HEK293 (cell line): ENCODE measurements at regions not wholly inside any gene's neighbourhood (a gene's known extent, or its start where the extent isn't known, plus 50 kb on each side); places are given as distances from the start of the nearest gene placed in this dataset.
"Not testable (repeated sequence)": the region's sequence is repeated elsewhere in the genome, so short reads cannot be mapped to it uniquely, and the experiment has no call there.

Experiments
- CTCF ChIA-PET: fragments of 350-600 bp; formaldehyde crosslinking; extraction: SDS; loops from one replicate; lab custom pipeline; 2021; ENCODE audit warnings: antibody characterized with exemption; lab: Yijun Ruan, JAX
- POLR2A ChIA-PET: fragments of 300-600 bp; formaldehyde crosslinking; extraction: SDS; loops from one replicate; lab custom pipeline; 2020; ENCODE audit warnings: antibody characterized with exemption, inconsistent platforms; lab: Yijun Ruan, JAX
- H3K27ac ChIP-seq: fragments of 200-500 bp; sonication (Bioruptor generic); 2 replicates; pipeline ENCODE4 v1.5.1; 2014; ENCODE audit warnings: low read depth, low read length, control low read depth, inconsistent platforms; ENCODE audit errors: extremely low read depth
- H3K36me3 ChIP-seq, 2 experiments: fragments of 200-500 bp in 1 of 2; sonication (Bioruptor generic) in 1 of 2; 1 replicate in 1 of 2; 2 replicates in 1 of 2; pipeline ENCODE4 v1.5.1; 2014 to 2017; ENCODE audit warnings: inconsistent platforms in 2 of 2, low read length in 2 of 2; ENCODE audit not compliant: control insufficient read depth in 2 of 2, insufficient read depth in 1 of 2
- H3K4me1 ChIP-seq: fragments of 200-500 bp; sonication (Bioruptor generic); 2 replicates; pipeline ENCODE4 v1.5.1; 2014; ENCODE audit warnings: mild to moderate bottlenecking, low read length, inconsistent platforms; ENCODE audit not compliant: control insufficient read depth, insufficient read depth
- H3K4me3 ChIP-seq: 2 replicates; pipeline ENCODE4 v1.5.1; 2011; ENCODE audit warnings: low read depth, mild to moderate bottlenecking, control low read depth, low read length, moderate library complexity
- H3K9me3 ChIP-seq: fragments of 200-500 bp; sonication (Bioruptor generic); 2 replicates; pipeline ENCODE4 v1.5.1; 2014; ENCODE audit warnings: low read depth, low read length, inconsistent platforms; ENCODE audit not compliant: control insufficient read depth, insufficient read depth
- BCL11A ChIP-seq: fragments of 450-650 bp; formaldehyde crosslinking; IDR thresholded peaks from 2 replicates; pipeline ENCODE4 v1.5.1; 2016; ENCODE audit warnings: low read depth, missing biosample characterization, missing genetic modification characterization
- KLF1 ChIP-seq: fragments of 450-650 bp; formaldehyde crosslinking; IDR thresholded peaks from 2 replicates; pipeline ENCODE4 v1.5.1; 2016; ENCODE audit warnings: missing biosample characterization, missing genetic modification characterization
- KLF10 ChIP-seq: fragments of 450-650 bp; IDR thresholded peaks from 2 replicates; pipeline ENCODE4 v1.5.1; 2018; ENCODE audit warnings: missing biosample characterization, mild to moderate bottlenecking, missing genetic modification characterization
- KLF7 ChIP-seq: fragments of 450-650 bp; formaldehyde crosslinking; IDR thresholded peaks from 2 replicates; pipeline ENCODE4 v1.5.1; 2016; ENCODE audit warnings: missing biosample characterization, missing genetic modification characterization, borderline replicate concordance
- MYNN ChIP-seq: fragments of 450-650 bp; formaldehyde crosslinking; IDR thresholded peaks from 2 replicates; pipeline ENCODE4 v1.5.1; 2016; ENCODE audit warnings: missing biosample characterization, missing genetic modification characterization, borderline replicate concordance
- SCRT1 ChIP-seq: fragments of 450-650 bp; formaldehyde crosslinking; IDR thresholded peaks from 2 replicates; pipeline ENCODE4 v1.5.1; 2016; ENCODE audit warnings: missing biosample characterization, missing genetic modification characterization, borderline replicate concordance
- ZBTB26 ChIP-seq: fragments of 450-650 bp; formaldehyde crosslinking; optimal IDR thresholded peaks from 2 replicates; pipeline ENCODE3; 2016; ENCODE audit warnings: missing biosample characterization, mild to moderate bottlenecking, missing genetic modification characterization
- ZBTB7A ChIP-seq: fragments of 450-650 bp; formaldehyde crosslinking; IDR thresholded peaks from 2 replicates; pipeline ENCODE4 v1.5.1; 2016; ENCODE audit warnings: low read depth, missing biosample characterization, missing genetic modification characterization
- ZFP41 ChIP-seq: fragments of 450-650 bp; formaldehyde crosslinking; IDR thresholded peaks from 2 replicates; pipeline ENCODE4 v1.5.1; 2016; ENCODE audit warnings: missing biosample characterization, missing genetic modification characterization, borderline replicate concordance
- ZNF132 ChIP-seq: fragments of 450-650 bp; formaldehyde crosslinking; IDR thresholded peaks from 2 replicates; pipeline ENCODE4 v1.5.1; 2017; ENCODE audit warnings: missing biosample characterization, missing genetic modification characterization, borderline replicate concordance
- ZNF146 ChIP-seq: fragments of 450-650 bp; formaldehyde crosslinking; IDR thresholded peaks from 2 replicates; pipeline ENCODE4 v1.5.1; 2016; ENCODE audit warnings: missing biosample characterization, missing genetic modification characterization
- ZNF23 ChIP-seq: fragments of 450-650 bp; formaldehyde crosslinking; IDR thresholded peaks from 2 replicates; pipeline ENCODE4 v1.5.1; 2016; ENCODE audit warnings: missing biosample characterization, missing genetic modification characterization, borderline replicate concordance
- ZNF239 ChIP-seq: fragments of 450-650 bp; formaldehyde crosslinking; IDR thresholded peaks from 2 replicates; pipeline ENCODE4 v1.5.1; 2016; ENCODE audit warnings: missing biosample characterization, missing genetic modification characterization
- ZNF266 ChIP-seq: fragments of 450-650 bp; formaldehyde crosslinking; IDR thresholded peaks from 2 replicates; pipeline ENCODE4 v1.5.1; 2016; ENCODE audit warnings: missing biosample characterization, missing genetic modification characterization, low read depth
- ZNF404 ChIP-seq: fragments of 450-650 bp; formaldehyde crosslinking; IDR thresholded peaks from 2 replicates; pipeline ENCODE4 v1.5.1; 2017; ENCODE audit warnings: missing biosample characterization, missing genetic modification characterization
- ZNF449 ChIP-seq: fragments of 450-650 bp; formaldehyde crosslinking; IDR thresholded peaks from 2 replicates; pipeline ENCODE4 v1.5.1; 2017; ENCODE audit warnings: missing biosample characterization, mild to moderate bottlenecking, missing genetic modification characterization, moderate library complexity
- ZNF785 ChIP-seq: fragments of 450-650 bp; formaldehyde crosslinking; IDR thresholded peaks from 2 replicates; pipeline ENCODE4 v1.5.1; 2016; ENCODE audit warnings: missing biosample characterization, missing genetic modification characterization
- ZNF791 ChIP-seq: fragments of 450-650 bp; formaldehyde crosslinking; IDR thresholded peaks from 2 replicates; pipeline ENCODE4 v1.5.1; 2016; ENCODE audit warnings: missing biosample characterization, missing genetic modification characterization
- TF ChIP-seq, protein P1 (sequence below): fragments of 450-650 bp; formaldehyde crosslinking; IDR thresholded peaks from 2 replicates; pipeline ENCODE4 v1.5.1; 2016; ENCODE audit warnings: missing biosample characterization, missing genetic modification characterization, low read depth
- TF ChIP-seq, protein P2 (sequence below): fragments of 450-650 bp; formaldehyde crosslinking; IDR thresholded peaks from 2 replicates; pipeline ENCODE4 v1.5.1; 2017; ENCODE audit warnings: missing biosample characterization, missing genetic modification characterization
- TF ChIP-seq, protein P3 (sequence below): fragments of 450-650 bp; formaldehyde crosslinking; IDR thresholded peaks from 2 replicates; pipeline ENCODE4 v1.5.1; 2016; ENCODE audit warnings: missing biosample characterization, missing genetic modification characterization

DNA sequence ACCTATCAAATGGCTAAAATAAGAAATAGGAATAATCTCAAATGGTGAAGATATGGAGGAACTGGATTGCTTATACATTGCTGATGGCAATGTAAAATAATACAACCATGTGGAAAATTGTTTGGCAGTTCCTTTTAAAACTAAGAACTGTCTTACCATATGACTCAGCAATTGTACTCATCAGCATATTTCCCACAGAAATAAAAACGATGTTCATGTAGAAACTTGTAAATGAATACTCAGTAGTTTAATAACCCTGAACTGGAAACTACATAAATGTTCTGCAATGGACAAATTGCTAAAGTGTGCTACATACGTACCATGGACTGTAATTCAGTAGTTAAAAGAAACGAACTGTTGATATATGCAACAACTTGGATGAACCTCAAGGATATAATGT is 253.9 kb upstream of the RBMS3 start:
- Histone ChIP-seq H3K4me1 (no peaks in the 10 kb centered on the region), H3K9me3 (no peaks in the 10 kb centered on the region), H3K4me3 (no peak overlapping the region)
- CTCF ChIA-PET = no interaction called here
- no peak for TF ChIP-seq ZNF404
- no peak for TF ChIP-seq ZNF785 (tag by site-specific recombination)
- no peak for TF ChIP-seq ZNF266 (tag by site-specific recombination)
- no peak for TF ChIP-seq SCRT1 (tag by site-specific recombination)
- TF ChIP-seq KLF7 (tag by site-specific recombination) = no peak
- no peak for TF ChIP-seq KLF10
- no peak for TF ChIP-seq ZNF132 (tag by site-specific recombination)
- TF ChIP-seq MYNN = no peak
- TF ChIP-seq, protein P1, sequence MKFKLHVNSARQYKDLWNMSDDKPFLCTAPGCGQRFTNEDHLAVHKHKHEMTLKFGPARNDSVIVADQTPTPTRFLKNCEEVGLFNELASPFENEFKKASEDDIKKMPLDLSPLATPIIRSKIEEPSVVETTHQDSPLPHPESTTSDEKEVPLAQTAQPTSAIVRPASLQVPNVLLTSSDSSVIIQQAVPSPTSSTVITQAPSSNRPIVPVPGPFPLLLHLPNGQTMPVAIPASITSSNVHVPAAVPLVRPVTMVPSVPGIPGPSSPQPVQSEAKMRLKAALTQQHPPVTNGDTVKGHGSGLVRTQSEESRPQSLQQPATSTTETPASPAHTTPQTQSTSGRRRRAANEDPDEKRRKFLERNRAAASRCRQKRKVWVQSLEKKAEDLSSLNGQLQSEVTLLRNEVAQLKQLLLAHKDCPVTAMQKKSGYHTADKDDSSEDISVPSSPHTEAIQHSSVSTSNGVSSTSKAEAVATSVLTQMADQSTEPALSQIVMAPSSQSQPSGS (tag by site-specific recombination) = no peak
- no peak for TF ChIP-seq ZBTB7A (tag by site-specific recombination)
- TF ChIP-seq ZBTB26 (tag by site-specific recombination) = no peak
- no peak for TF ChIP-seq ZNF23 (tag by site-specific recombination)
- TF ChIP-seq ZNF239 (tag by site-specific recombination) = no peak
- TF ChIP-seq, all 188 proteins: peak for 0
- H3K27ac ChIP-seq = no peak overlapping the region
- POLR2A ChIA-PET = no interaction called here
- no peaks in the 10 kb centered on the region for H3K36me3 ChIP-seq

- H3K9me3 ChIP-seq, H3K27ac ChIP-seq, POLR2A ChIA-PET, H3K36me3 ChIP-seq, H3K4me3 ChIP-seq, CTCF ChIA-PET, H3K4me1 ChIP-seq: not testable (repeated sequence)
Measured at GRCh38 chr3:29031175-29031574, 249.7 kb upstream of the RBMS3 start.

DNA sequence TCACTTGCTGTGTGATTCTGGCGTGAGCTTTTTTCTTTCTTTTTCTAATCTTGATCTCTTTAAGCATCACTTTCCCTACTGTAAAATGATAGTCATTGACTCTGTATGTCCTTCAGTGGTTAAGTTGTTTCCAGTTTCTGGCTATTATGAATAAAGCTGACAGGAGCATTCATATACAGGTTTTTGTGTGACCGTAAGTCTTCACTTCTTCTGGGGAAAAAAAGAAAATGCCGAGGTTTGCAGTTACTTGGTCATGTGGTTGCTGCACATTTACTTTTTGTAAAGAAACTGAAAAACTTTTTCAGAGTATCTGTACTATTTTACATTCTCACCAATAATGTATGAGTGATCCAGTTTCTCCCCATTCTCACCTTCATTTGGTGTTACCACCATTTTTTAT is 247.4 kb upstream of the RBMS3 start:
- Histone ChIP-seq H3K27ac (no peak overlapping the region), H3K36me3 (no peaks in the 10 kb centered on the region), H3K4me1 (no peaks in the 10 kb centered on the region), H3K9me3 (no peaks in the 10 kb centered on the region), H3K4me3 (no peak overlapping the region)
- ChIA-PET POLR2A (no interaction called here), CTCF (no interaction called here)
- no peak for TF ChIP-seq ZNF449 (tag by site-specific recombination)
- no peak for TF ChIP-seq ZNF146 (tag by site-specific recombination)

DNA sequence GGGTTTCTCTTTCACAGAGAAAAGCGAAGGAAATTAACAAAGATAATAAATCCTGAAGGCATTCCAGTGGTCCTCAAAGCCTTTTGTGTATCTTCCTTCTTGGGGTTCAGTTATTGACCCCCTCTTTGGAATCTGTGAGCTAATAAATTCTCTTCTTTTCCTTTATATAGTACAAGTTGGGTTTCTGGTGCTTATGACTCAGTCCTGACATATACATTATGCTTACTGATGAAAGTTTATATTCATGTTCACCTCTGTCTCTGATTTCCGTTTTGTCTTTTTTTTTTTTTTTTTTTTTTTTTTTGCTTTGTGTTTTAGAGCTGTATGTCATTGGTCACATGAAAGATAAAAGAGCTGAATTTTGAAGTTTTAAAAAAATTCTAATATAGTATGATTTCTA is 230.7 kb upstream of the RBMS3 start:
- no peaks in the 10 kb centered on the region for H3K36me3 ChIP-seq
- POLR2A ChIA-PET = interaction anchor here (0.5 kb wide), 1 partner anchor 186 kb away, joined by 4 read pairs; no protein-coding TSS in a partner anchor
- H3K4me1 ChIP-seq = no peaks in the 10 kb centered on the region
- CTCF ChIA-PET = interaction anchor here (0.6 kb wide), 1 partner anchor 14 kb away, joined by 3 read pairs; no protein-coding TSS in a partner anchor
- H3K4me3 ChIP-seq = no peak overlapping the region
- no peaks in the 10 kb centered on the region for H3K9me3 ChIP-seq
- no peak overlapping the region for H3K27ac ChIP-seq
- TF ChIP-seq ZNF791 (tag by site-specific recombination) (no peak), BCL11A (tag by site-specific recombination) (no peak), ZBTB7A (tag by site-specific recombination) (no peak), ZNF239 (tag by site-specific recombination) (no peak), KLF1 (tag by site-specific recombination) (no peak), ZFP41 (tag by site-specific recombination) (no peak)
- TF ChIP-seq, protein P2, sequence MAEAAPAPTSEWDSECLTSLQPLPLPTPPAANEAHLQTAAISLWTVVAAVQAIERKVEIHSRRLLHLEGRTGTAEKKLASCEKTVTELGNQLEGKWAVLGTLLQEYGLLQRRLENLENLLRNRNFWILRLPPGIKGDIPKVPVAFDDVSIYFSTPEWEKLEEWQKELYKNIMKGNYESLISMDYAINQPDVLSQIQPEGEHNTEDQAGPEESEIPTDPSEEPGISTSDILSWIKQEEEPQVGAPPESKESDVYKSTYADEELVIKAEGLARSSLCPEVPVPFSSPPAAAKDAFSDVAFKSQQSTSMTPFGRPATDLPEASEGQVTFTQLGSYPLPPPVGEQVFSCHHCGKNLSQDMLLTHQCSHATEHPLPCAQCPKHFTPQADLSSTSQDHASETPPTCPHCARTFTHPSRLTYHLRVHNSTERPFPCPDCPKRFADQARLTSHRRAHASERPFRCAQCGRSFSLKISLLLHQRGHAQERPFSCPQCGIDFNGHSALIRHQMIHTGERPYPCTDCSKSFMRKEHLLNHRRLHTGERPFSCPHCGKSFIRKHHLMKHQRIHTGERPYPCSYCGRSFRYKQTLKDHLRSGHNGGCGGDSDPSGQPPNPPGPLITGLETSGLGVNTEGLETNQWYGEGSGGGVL (tag by site-specific recombination) = no peak
- TF ChIP-seq, protein P3, sequence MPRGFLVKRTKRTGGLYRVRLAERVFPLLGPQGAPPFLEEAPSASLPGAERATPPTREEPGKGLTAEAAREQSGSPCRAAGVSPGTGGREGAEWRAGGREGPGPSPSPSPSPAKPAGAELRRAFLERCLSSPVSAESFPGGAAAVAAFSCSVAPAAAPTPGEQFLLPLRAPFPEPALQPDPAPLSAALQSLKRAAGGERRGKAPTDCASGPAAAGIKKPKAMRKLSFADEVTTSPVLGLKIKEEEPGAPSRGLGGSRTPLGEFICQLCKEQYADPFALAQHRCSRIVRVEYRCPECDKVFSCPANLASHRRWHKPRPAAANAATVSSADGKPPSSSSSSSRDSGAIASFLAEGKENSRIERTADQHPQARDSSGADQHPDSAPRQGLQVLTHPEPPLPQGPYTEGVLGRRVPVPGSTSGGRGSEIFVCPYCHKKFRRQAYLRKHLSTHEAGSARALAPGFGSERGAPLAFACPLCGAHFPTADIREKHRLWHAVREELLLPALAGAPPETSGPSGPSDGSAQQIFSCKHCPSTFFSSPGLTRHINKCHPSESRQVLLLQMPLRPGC (tag by site-specific recombination) = no peak
